Endodermal cell (in vitro differentiated cells): ENCODE measurements at regions not wholly inside any gene's neighbourhood (a gene's known extent, or its start where the extent isn't known, plus 50 kb on each side); places are given as distances from the start of the nearest gene placed in this dataset.

Experiments
- DNase-seq: peaks from one replicate; pipeline ENCODE4 v3.0.0-alpha.2; 2017
- H3K27ac ChIP-seq: 2 replicates; pipeline ENCODE4 v1.5.1; 2013; ENCODE audit warnings: mild to moderate bottlenecking, low read depth, low read length, moderate library complexity
- H3K27me3 ChIP-seq: 2 replicates; pipeline ENCODE4 v1.6.1; 2013; ENCODE audit warnings: mild to moderate bottlenecking, low read length, moderate library complexity; ENCODE audit not compliant: insufficient read depth, control insufficient read depth, poor library complexity, severe bottlenecking
- H3K36me3 ChIP-seq: 2 replicates; pipeline ENCODE4 v1.7.0; 2013; ENCODE audit warnings: mild to moderate bottlenecking, low read length, moderate library complexity; ENCODE audit not compliant: control insufficient read depth, insufficient read depth
- H3K4me1 ChIP-seq: one replicate; pipeline ENCODE4 v1.7.0; 2013; ENCODE audit warnings: low read length; ENCODE audit not compliant: control insufficient read depth, insufficient read depth
- H3K4me3 ChIP-seq: 2 replicates; pipeline ENCODE4 v1.5.1; 2013; ENCODE audit warnings: mild to moderate bottlenecking, low read length, moderate library complexity
- H3K9ac ChIP-seq: 2 replicates; pipeline ENCODE4 v1.6.1; 2013; ENCODE audit warnings: mild to moderate bottlenecking, low read length, moderate library complexity; ENCODE audit not compliant: poor library complexity, severe bottlenecking; ENCODE audit errors: extremely low read depth
- H3K9me3 ChIP-seq: 2 replicates; pipeline ENCODE4 v1.6.1; 2013; ENCODE audit warnings: mild to moderate bottlenecking, low read length, moderate library complexity; ENCODE audit not compliant: control insufficient read depth
- H3K27ac Mint-ChIP-seq: 2 replicates; pipeline ENCODE4 v1.8.0; 2020; ENCODE audit warnings: mixed read lengths
- H3K27me3 Mint-ChIP-seq: 2 replicates; pipeline ENCODE4 v1.8.0; 2021; ENCODE audit warnings: mild to moderate bottlenecking, mixed read lengths; ENCODE audit not compliant: insufficient read depth
- H3K36me3 Mint-ChIP-seq: 2 replicates; pipeline ENCODE4 v1.8.0; 2020; ENCODE audit warnings: low read depth, mixed read lengths
- H3K4me1 Mint-ChIP-seq: 2 replicates; pipeline ENCODE4 v1.8.0; 2020; ENCODE audit warnings: mixed read lengths
- H3K4me3 Mint-ChIP-seq: 2 replicates; pipeline ENCODE4 v1.8.0; 2020; ENCODE audit warnings: mild to moderate bottlenecking, moderate library complexity, mixed read lengths
- H3K9me3 Mint-ChIP-seq: 2 replicates; pipeline ENCODE4 v1.8.0; 2020; ENCODE audit warnings: mild to moderate bottlenecking, mixed read lengths
- CTCF ChIP-seq: fragments of 200-600 bp; sonication (generic); conservative IDR thresholded peaks from 2 replicates; pipeline ENCODE4 v1.5.0; 2021; ENCODE audit warnings: antibody characterized with exemption, mild to moderate bottlenecking
- WGBS, 2 experiments: methylation state at CpG; one replicate each; pipeline versions ENCODE4 v1.1.5 to v1.1.7; 2013; ENCODE audit warnings: missing lambda C conversion rate in 2 of 2, mixed read lengths in 1 of 2; ENCODE audit not compliant: insufficient coverage in 1 of 2, insufficient read length in 1 of 2; 5-methylcytosine and 5-hydroxymethylcytosine counted together

- WGBS, 2 experiments = 87% methylated on average over 1 of the region's 2 CpGs; no CpG with 5 or more reads in 1 of the 2 experiments
- no peaks in the 10 kb centered on the region for H3K27me3 ChIP-seq
Observed at GRCh38 chr5:30765706-30766105, 427.8 kb upstream of the CDH6 start.

GRCh38 chr5:30765227-30765626 lies 428.3 kb upstream of the CDH6 start:
- WGBS, 2 experiments = 80 to 90% methylated on average over 1 to 2 of the region's 2 CpGs
- Histone ChIP-seq H3K27ac (no peak overlapping the region), H3K27me3 (no peaks in the 10 kb centered on the region), H3K9me3 (no peaks in the 10 kb centered on the region), H3K4me1 (no peaks in the 10 kb centered on the region), H3K36me3 (no peaks in the 10 kb centered on the region), H3K9ac (no peak overlapping the region), H3K4me3 (no peak overlapping the region)
- Mint-ChIP-seq H3K36me3 (no peaks in the 10 kb centered on the region), H3K4me3 (no peak overlapping the region), H3K27me3 (no peaks in the 10 kb centered on the region), H3K4me1 (no peaks in the 10 kb centered on the region), H3K9me3 (no peaks in the 10 kb centered on the region), H3K27ac (no peak overlapping the region)
- no peak for DNase-seq
- TF ChIP-seq CTCF = no peak

More at GRCh38 chr5:30765706-30766105, 427.8 kb upstream of the CDH6 start:
- Histone ChIP-seq H3K36me3 (no peaks in the 10 kb centered on the region), H3K9ac (no peak overlapping the region), H3K9me3 (no peaks in the 10 kb centered on the region), H3K4me1 (no peaks in the 10 kb centered on the region), H3K27ac (no peak overlapping the region), H3K4me3 (no peak overlapping the region)
- no peak for TF ChIP-seq CTCF
- Mint-ChIP-seq H3K36me3 (no peaks in the 10 kb centered on the region), H3K9me3 (no peaks in the 10 kb centered on the region), H3K4me1 (no peaks in the 10 kb centered on the region), H3K27ac (no peak overlapping the region), H3K27me3 (no peaks in the 10 kb centered on the region), H3K4me3 (no peak overlapping the region)
- DNase-seq = no peak

- WGBS, 2 experiments = 85% methylated on average over 1 of the region's 1 CpG; no CpG with 5 or more reads in 1 of the 2 experiments
Observed at GRCh38 chr5:30764704-30765103, 428.8 kb upstream of the CDH6 start.

More at GRCh38 chr5:30764704-30765103, 428.8 kb upstream of the CDH6 start:
- Mint-ChIP-seq H3K4me1 (no peaks in the 10 kb centered on the region), H3K27me3 (no peaks in the 10 kb centered on the region), H3K36me3 (no peaks in the 10 kb centered on the region), H3K9me3 (no peaks in the 10 kb centered on the region), H3K27ac (no peak overlapping the region), H3K4me3 (no peak overlapping the region)
- H3K36me3 ChIP-seq = no peaks in the 10 kb centered on the region
- H3K4me1 ChIP-seq = no peaks in the 10 kb centered on the region
- H3K9ac ChIP-seq = no peak overlapping the region
- H3K9me3 ChIP-seq = no peaks in the 10 kb centered on the region
- no peaks in the 10 kb centered on the region for H3K27me3 ChIP-seq
- H3K4me3 ChIP-seq = no peak overlapping the region
- no peak overlapping the region for H3K27ac ChIP-seq
- no peak for DNase-seq
- no peak for TF ChIP-seq CTCF
